ENCODE measurements at regions not wholly inside any gene's neighbourhood (a gene's known extent, or its start where the extent isn't known, plus 50 kb on each side); places are given as distances from the start of the nearest gene placed in this dataset.
A peak's percentile ranks its signal among the peaks of the same experiment; 100 is the strongest.

DNA sequence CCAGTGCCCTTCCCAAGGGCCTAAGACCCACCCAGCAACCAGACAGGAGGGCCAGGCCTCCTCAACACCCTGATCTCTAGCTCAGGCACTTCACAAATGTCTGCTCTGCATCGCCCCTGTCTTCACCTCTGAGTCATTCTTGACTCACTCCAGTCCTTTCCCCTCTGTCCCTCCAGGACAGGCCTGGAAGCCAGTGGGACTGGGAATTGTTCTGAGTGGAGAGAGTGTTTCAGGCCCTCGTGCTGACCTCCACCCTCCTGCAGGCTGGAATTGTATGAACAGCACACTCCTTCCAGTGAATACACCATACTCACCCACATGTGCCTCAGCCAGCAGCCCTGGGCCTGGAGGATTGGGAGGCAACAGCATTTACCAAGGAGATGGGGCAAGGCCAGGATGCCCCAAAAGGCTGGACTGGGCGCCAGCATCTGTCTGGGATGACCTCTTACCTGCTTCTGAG lies 304.2 kb downstream of the CYP26B1 start (continued):
- TF ChIP-seq TAF1 (IDR thresholded peaks at IDR 0.05; ENCODE audit: borderline replicate concordance, low read depth, low read length) (no peak), NFIC (IDR thresholded peaks at IDR 0.05; ENCODE audit: borderline replicate concordance) (no peak; the same call in 1 of the 2 replicates), NRF1 (IDR thresholded peaks at IDR 0.05; ENCODE audit: low read depth, low read length) (no peak), GABPA (IDR thresholded peaks at IDR 0.05; ENCODE audit: low read depth) (no peak), SIN3A (IDR thresholded peaks at IDR 0.05; ENCODE audit: borderline replicate concordance, low read depth, low read length) (no peak), POLR2AphosphoS5 (IDR thresholded peaks at IDR 0.05; ENCODE audit: low read depth, low read length) (no peak; the same call in 1 of the 2 replicates), EP300 (IDR thresholded peaks at IDR 0.05; ENCODE audit: borderline replicate concordance in 1 of 2, low read depth in 1 of 2, low read length in 1 of 2) (peak in 1 of 2 experiments; percentile 60; a peak in 1 of 4 replicates)
- TF ChIP-seq, protein P1, sequence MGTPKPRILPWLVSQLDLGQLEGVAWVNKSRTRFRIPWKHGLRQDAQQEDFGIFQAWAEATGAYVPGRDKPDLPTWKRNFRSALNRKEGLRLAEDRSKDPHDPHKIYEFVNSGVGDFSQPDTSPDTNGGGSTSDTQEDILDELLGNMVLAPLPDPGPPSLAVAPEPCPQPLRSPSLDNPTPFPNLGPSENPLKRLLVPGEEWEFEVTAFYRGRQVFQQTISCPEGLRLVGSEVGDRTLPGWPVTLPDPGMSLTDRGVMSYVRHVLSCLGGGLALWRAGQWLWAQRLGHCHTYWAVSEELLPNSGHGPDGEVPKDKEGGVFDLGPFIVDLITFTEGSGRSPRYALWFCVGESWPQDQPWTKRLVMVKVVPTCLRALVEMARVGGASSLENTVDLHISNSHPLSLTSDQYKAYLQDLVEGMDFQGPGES (IDR thresholded peaks at IDR 0.05; ENCODE audit: low read depth, low read length), result no peak

DNA sequence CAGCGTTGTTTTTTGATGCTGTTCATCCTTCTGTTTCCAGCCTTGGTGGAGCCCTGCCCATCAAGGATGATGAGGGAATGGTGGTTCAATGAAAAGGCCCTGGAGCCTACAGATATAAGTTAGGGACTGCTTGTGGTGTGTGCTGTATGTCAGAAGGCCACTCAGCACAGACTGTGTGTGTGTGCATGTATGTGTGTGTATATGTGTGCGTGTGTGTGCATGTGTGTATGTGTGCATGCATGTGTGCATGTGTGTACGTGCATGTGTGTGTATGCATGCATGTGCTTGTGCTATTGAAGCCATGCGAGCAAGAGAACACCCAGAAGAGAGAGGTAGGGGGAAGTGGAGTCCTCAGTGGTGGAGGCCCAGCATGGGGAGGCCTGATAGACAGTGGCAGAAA lies 304.9 kb downstream of the CYP26B1 start:
- H3K79me2 ChIP-seq (ENCODE audit: insufficient read depth), result no peaks in the 10 kb centered on the region
- H3F3A ChIP-seq (replicated peaks; ENCODE audit: insufficient read depth), result no peaks in the 10 kb centered on the region
- no peak overlapping the region for H3K9ac ChIP-seq
- WGBS (ENCODE audit: low lambda C conversion rate), result 46% methylated on average over 4 of the region's 4 CpGs
- H4K20me1 ChIP-seq (ENCODE audit: insufficient read depth), result no peaks in the 10 kb centered on the region
- H3K36me3 ChIP-seq (replicated peaks in 1 of 2; ENCODE audit: control insufficient read depth in 1 of 2, insufficient read depth in 2 of 2, low read length in 1 of 2), result no peaks in the 10 kb centered on the region
- H3K4me1 ChIP-seq (ENCODE audit: control insufficient read depth in 1 of 2, insufficient read depth in 2 of 2, low read depth in 1 of 2, low read length in 1 of 2), result peaks cover 0 to 9% of the 10 kb centered on the region in 2 experiments; a peak in 2 of 4 replicates
- ChIA-PET POLR2A (no interaction called here), CTCF (no interaction called here)
- no peaks in the 10 kb centered on the region for H3K9me3 ChIP-seq
- peak overlapping the region; percentile 53; the same call in 1 of the 2 replicates for H3K4me2 ChIP-seq
- no peak for TF ChIP-seq NFIC (IDR thresholded peaks at IDR 0.05; ENCODE audit: borderline replicate concordance)
- TF ChIP-seq FOXM1 (IDR thresholded peaks at IDR 0.05; ENCODE audit: low read depth), result no peak
- TF ChIP-seq, protein P2, sequence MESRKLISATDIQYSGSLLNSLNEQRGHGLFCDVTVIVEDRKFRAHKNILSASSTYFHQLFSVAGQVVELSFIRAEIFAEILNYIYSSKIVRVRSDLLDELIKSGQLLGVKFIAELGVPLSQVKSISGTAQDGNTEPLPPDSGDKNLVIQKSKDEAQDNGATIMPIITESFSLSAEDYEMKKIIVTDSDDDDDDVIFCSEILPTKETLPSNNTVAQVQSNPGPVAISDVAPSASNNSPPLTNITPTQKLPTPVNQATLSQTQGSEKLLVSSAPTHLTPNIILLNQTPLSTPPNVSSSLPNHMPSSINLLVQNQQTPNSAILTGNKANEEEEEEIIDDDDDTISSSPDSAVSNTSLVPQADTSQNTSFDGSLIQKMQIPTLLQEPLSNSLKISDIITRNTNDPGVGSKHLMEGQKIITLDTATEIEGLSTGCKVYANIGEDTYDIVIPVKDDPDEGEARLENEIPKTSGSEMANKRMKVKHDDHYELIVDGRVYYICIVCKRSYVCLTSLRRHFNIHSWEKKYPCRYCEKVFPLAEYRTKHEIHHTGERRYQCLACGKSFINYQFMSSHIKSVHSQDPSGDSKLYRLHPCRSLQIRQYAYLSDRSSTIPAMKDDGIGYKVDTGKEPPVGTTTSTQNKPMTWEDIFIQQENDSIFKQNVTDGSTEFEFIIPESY (IDR thresholded peaks at IDR 0.05; ENCODE audit: borderline replicate concordance, low read depth), result no peak
- no peak for TF ChIP-seq TEAD4 (IDR thresholded peaks at IDR 0.05; ENCODE audit: borderline replicate concordance, insufficient read depth)
- TF ChIP-seq, protein P3, sequence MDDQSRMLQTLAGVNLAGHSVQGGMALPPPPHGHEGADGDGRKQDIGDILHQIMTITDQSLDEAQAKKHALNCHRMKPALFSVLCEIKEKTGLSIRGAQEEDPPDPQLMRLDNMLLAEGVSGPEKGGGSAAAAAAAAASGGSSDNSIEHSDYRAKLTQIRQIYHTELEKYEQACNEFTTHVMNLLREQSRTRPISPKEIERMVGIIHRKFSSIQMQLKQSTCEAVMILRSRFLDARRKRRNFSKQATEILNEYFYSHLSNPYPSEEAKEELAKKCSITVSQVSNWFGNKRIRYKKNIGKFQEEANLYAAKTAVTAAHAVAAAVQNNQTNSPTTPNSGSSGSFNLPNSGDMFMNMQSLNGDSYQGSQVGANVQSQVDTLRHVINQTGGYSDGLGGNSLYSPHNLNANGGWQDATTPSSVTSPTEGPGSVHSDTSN (IDR thresholded peaks at IDR 0.05), result no peak
- TF ChIP-seq, protein P1 (IDR thresholded peaks at IDR 0.05; ENCODE audit: low read depth, low read length), result no peak
- TF ChIP-seq YY1 (IDR thresholded peaks at IDR 0.05; ENCODE audit: low read depth), result no peak
- TF ChIP-seq SMC3 (IDR thresholded peaks at IDR 0.05; ENCODE audit: low read depth, low read length), result no peak
- TF ChIP-seq, protein P4, sequence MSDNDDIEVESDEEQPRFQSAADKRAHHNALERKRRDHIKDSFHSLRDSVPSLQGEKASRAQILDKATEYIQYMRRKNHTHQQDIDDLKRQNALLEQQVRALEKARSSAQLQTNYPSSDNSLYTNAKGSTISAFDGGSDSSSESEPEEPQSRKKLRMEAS (IDR thresholded peaks at IDR 0.05; ENCODE audit: low read depth), result no peak
- no peak for TF ChIP-seq RAD21 (IDR thresholded peaks at IDR 0.05; ENCODE audit: low read length)
- no peak overlapping the region; a peak in 1 of 4 replicates for H3K27ac ChIP-seq (ENCODE audit: low read depth in 2 of 2, low read length in 1 of 2)
- H3K9me2 ChIP-seq, result no peaks in the 10 kb centered on the region
- no peak for DNase-seq
- H2AFZ ChIP-seq (ENCODE audit: low read depth), result no peak overlapping the region
- no peaks in the 10 kb centered on the region for H3K27me3 ChIP-seq (ENCODE audit: insufficient read depth)
- no peak overlapping the region for H3K4me3 ChIP-seq (ENCODE audit: low read depth in 2 of 2, low read length in 1 of 2)

Measured in SK-N-SH (cell line).